ENCODE measurements at regions not wholly inside any gene's neighbourhood (a gene's known extent, or its start where the extent isn't known, plus 50 kb on each side); places are given as distances from the start of the nearest gene placed in this dataset.

DNA sequence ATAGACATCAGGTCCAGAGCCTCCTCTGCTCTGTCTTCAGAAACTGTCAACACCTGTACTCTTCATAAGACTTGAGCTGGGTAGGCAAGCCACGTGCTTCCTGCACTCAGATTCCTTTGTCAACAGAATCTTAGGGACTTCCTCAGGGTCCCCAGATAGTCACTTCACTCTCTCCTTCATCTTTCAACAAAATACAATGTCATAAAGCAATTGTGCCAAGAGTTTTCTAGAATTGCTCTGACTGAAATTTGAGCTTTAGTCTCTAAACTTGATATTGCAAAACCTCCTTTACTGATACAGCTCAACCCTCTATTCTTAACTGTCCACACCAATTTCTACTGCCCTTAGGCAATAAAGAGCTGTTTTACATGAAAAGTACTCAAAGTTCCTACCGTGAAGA is 179.9 kb downstream of the IRS2 start:
- H3K4me3 ChIP-seq (ENCODE audit: low read depth, low read length) = no peak overlapping the region
- H3K27ac ChIP-seq = no peak overlapping the region
- H3K9me3 ChIP-seq (ENCODE audit: severe bottlenecking) = no peaks in the 10 kb centered on the region
- no peak for DNase-seq
- H3K36me3 ChIP-seq = no peaks in the 10 kb centered on the region
- TF ChIP-seq, protein P1, sequence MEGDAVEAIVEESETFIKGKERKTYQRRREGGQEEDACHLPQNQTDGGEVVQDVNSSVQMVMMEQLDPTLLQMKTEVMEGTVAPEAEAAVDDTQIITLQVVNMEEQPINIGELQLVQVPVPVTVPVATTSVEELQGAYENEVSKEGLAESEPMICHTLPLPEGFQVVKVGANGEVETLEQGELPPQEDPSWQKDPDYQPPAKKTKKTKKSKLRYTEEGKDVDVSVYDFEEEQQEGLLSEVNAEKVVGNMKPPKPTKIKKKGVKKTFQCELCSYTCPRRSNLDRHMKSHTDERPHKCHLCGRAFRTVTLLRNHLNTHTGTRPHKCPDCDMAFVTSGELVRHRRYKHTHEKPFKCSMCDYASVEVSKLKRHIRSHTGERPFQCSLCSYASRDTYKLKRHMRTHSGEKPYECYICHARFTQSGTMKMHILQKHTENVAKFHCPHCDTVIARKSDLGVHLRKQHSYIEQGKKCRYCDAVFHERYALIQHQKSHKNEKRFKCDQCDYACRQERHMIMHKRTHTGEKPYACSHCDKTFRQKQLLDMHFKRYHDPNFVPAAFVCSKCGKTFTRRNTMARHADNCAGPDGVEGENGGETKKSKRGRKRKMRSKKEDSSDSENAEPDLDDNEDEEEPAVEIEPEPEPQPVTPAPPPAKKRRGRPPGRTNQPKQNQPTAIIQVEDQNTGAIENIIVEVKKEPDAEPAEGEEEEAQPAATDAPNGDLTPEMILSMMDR (IDR thresholded peaks at IDR 0.05; ENCODE audit: low read depth, low read length) = no peak
- H3K27me3 ChIP-seq (ENCODE audit: insufficient read depth, low read depth, severe bottlenecking) = no peaks in the 10 kb centered on the region

DNA sequence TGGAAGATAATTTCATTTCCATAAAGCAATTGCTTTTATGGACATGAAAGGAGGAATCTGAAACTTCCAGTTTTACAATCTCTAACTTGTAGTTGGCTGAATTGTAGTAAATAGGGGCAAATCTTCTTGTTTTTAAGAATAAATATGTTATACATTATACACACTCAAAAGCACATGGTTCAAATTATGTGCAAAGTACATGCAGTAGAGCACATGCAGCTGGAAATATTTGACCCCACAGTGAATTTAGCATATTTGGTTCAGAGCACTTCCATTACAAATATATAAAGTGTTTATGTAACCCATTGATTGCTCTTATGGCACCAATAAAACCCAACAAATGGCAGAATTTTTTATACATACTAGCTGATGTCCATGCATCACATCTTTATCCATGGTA is 180.5 kb downstream of the IRS2 start:
- TF ChIP-seq, protein P1 (IDR thresholded peaks at IDR 0.05; ENCODE audit: low read depth, low read length) = no peak
- no peaks in the 10 kb centered on the region for H3K27me3 ChIP-seq (ENCODE audit: insufficient read depth, low read depth, severe bottlenecking)
- no peak for DNase-seq

DNA sequence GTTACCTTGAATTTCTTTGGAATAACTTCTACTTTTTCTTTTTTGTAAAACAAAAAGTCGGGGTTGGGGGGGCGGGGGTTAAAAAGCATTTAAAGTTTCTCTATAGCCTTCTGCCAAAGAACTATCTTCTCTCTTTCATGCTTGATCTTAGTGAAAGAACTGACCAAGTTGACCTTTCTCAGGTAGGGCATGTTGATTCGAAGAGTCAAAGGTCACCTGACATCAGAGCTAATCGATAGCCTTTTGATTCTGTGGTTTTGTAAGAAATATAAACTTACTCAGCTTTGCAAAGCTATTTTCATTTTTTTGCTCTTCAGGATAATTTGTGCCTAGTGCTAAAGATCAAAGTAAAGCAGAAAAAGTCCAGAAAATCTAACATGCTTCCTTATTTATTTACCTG is 181.5 kb downstream of the IRS2 start:
- no peaks in the 10 kb centered on the region for H3K9me3 ChIP-seq (ENCODE audit: severe bottlenecking)
- TF ChIP-seq, protein P1 (IDR thresholded peaks at IDR 0.05; ENCODE audit: low read depth, low read length) = no peak
- H3K27me3 ChIP-seq (ENCODE audit: insufficient read depth, low read depth, severe bottlenecking) = no peaks in the 10 kb centered on the region
- DNase-seq = no peak
- H3K4me3 ChIP-seq (ENCODE audit: low read depth, low read length) = no peak overlapping the region
- no peaks in the 10 kb centered on the region for H3K36me3 ChIP-seq
- H3K27ac ChIP-seq = no peak overlapping the region

More for the DNA sequence above, 180.5 kb downstream of the IRS2 start:
- Histone ChIP-seq H3K4me3 (ENCODE audit: low read depth, low read length) (no peak overlapping the region), H3K9me3 (ENCODE audit: severe bottlenecking) (no peaks in the 10 kb centered on the region), H3K36me3 (no peaks in the 10 kb centered on the region), H3K27ac (no peak overlapping the region)

DNA sequence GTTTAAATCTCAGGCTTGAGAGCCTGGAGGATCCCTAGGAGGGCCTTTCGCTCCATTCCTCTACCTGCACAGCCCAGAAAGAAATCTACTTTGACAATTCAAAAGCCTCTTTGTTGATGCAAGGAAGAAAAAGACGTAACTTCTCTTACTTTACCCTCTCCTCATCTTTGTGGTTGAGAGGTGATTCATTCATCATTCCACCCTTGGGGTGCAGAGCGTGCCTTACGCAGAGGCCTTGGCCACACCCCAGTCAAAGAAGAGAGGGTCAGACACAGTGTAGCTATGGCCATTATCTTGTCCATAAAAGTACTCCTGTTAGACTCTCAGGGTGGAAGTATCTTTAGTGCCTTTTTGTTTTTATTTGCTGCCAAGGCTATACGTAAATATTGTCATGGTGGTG is 184.0 kb downstream of the IRS2 start:
- Histone ChIP-seq H3K36me3 (no peaks in the 10 kb centered on the region), H3K27me3 (ENCODE audit: insufficient read depth, low read depth, severe bottlenecking) (no peaks in the 10 kb centered on the region), H3K4me3 (ENCODE audit: low read depth, low read length) (no peak overlapping the region), H3K27ac (no peak overlapping the region), H3K9me3 (ENCODE audit: severe bottlenecking) (no peaks in the 10 kb centered on the region)
- DNase-seq = no peak
- TF ChIP-seq, protein P1 (IDR thresholded peaks at IDR 0.05; ENCODE audit: low read depth, low read length) = no peak

DNA sequence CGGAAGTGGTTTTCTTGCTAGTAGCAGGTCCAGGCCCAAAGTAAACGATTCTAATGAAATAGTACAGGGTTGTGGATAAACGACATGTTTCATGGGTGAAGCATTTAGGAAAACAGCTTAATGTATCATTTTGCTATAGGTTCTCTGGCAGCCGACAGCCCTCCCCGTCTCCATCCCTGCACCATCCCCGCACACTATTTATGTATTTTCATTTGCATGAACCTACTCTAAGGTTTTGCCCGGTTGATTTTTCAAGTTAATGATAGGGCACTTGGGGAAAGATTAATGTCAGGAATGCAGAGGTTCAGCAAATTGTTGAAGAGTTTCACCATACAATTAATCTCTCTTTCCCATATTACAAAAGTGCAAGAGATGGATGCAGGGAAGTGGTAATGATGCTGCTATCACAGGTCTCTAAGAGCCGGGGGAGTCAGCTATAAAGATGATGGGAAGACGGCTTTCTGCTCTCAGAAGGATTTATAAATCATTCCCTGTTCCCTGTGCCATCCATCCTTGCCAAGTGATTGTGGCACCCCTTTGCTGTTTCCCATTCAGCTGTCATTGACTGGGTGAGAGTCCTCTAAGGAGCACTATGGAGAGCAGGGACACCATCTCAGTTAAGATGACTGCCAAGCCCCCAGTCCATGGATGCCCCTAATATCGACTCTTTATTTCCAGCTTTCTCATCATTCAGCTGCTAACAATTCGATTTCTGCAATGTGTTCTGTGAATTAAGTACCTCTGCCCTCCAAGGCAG is 186.3 kb downstream of the IRS2 start:
- TF ChIP-seq, protein P1 (IDR thresholded peaks at IDR 0.05; ENCODE audit: low read depth, low read length) = no peak
- Histone ChIP-seq H3K27me3 (ENCODE audit: insufficient read depth, low read depth, severe bottlenecking) (no peaks in the 10 kb centered on the region), H3K36me3 (no peaks in the 10 kb centered on the region), H3K4me3 (ENCODE audit: low read depth, low read length) (no peak overlapping the region), H3K9me3 (ENCODE audit: severe bottlenecking) (no peaks in the 10 kb centered on the region), H3K27ac (no peak overlapping the region)
- no peak for DNase-seq

DNA sequence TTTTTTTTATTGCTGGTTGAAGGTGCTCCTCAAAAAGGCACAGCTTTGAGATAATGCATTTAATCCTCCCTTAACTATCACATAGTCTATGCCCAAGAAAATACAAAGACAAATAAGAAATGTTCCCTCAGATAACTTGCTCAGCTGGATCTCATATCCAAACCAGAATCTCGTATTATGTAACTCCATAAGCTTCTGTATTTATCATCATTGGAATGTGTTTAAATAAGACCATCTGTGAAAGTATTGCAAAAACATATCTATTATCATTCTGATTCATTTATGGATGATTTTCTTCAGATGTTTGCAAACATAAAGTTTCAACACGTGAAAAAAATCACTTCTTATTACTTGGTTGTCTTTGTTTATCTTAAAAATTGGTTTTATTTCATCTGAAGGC is 190.9 kb downstream of the IRS2 start:
- no peak for DNase-seq

More for the DNA sequence above, 190.9 kb downstream of the IRS2 start:
- TF ChIP-seq, protein P1 (IDR thresholded peaks at IDR 0.05; ENCODE audit: low read depth, low read length) = no peak
- Histone ChIP-seq H3K27ac (no peak overlapping the region), H3K27me3 (ENCODE audit: insufficient read depth, low read depth, severe bottlenecking) (no peaks in the 10 kb centered on the region), H3K9me3 (ENCODE audit: severe bottlenecking) (no peaks in the 10 kb centered on the region), H3K4me3 (ENCODE audit: low read depth, low read length) (no peak overlapping the region), H3K36me3 (no peaks in the 10 kb centered on the region)
